ENCODE measurements at regions not wholly inside any gene's neighbourhood (a gene's known extent, or its start where the extent isn't known, plus 50 kb on each side); places are given as distances from the start of the nearest gene placed in this dataset.

- no peak for TF ChIP-seq POLR2A (IDR thresholded peaks at IDR 0.05)
- TF ChIP-seq, protein P1, sequence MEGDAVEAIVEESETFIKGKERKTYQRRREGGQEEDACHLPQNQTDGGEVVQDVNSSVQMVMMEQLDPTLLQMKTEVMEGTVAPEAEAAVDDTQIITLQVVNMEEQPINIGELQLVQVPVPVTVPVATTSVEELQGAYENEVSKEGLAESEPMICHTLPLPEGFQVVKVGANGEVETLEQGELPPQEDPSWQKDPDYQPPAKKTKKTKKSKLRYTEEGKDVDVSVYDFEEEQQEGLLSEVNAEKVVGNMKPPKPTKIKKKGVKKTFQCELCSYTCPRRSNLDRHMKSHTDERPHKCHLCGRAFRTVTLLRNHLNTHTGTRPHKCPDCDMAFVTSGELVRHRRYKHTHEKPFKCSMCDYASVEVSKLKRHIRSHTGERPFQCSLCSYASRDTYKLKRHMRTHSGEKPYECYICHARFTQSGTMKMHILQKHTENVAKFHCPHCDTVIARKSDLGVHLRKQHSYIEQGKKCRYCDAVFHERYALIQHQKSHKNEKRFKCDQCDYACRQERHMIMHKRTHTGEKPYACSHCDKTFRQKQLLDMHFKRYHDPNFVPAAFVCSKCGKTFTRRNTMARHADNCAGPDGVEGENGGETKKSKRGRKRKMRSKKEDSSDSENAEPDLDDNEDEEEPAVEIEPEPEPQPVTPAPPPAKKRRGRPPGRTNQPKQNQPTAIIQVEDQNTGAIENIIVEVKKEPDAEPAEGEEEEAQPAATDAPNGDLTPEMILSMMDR (IDR thresholded peaks at IDR 0.05), result no peak
Observed at GRCh38 chrX:14303891-14304290, 225.4 kb upstream of the GLRA2 start.

All from heart left ventricle (tissue), 13 donors.